GM19043 (cell line): ENCODE measurements at regions not wholly inside any gene's neighbourhood (a gene's known extent, or its start where the extent isn't known, plus 50 kb on each side); places are given as distances from the start of the nearest gene placed in this dataset.

Source experiments
- ATAC-seq: cut with Tn5 transposase; IDR thresholded peaks from one replicate; pipeline ENCODE4 v1.9.1; 2021; ENCODE audit warnings: low read depth; ENCODE audit not compliant: unreplicated experiment

DNA sequence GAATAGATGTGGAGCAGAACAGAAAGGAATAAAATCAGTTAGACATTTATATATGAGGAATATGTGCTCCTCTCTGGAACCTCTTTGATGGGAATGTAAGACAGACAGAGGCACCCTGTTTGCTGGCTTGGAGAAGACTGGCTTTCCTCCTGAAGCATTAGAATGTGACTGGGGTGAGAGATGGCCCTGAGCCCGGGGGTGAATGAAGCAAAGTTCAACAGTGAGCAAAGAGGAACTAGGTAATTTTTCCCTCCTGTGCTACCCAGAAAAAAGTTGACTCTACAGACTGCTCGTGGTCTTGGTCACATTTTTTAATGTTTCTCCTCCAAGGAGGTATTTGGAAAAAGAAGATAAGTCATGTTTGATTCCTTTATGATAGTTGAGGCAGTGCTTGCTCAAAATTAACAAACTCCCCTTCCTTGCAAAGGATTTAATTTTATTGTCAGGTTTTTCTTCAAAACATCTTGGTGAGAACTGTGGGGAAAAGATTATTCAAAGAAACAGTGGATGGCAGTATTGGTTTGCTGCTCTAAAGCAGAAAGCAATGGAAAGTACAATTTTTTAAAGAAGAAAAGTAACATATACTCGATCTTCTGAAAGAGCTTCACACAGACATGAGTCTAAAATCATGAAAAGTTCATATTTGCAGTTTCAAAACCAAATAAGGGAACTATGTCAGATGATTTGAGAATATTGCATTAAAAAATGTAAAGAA, 370.4 kb upstream of the CDIN1 start:
- no peak for ATAC-seq

DNA sequence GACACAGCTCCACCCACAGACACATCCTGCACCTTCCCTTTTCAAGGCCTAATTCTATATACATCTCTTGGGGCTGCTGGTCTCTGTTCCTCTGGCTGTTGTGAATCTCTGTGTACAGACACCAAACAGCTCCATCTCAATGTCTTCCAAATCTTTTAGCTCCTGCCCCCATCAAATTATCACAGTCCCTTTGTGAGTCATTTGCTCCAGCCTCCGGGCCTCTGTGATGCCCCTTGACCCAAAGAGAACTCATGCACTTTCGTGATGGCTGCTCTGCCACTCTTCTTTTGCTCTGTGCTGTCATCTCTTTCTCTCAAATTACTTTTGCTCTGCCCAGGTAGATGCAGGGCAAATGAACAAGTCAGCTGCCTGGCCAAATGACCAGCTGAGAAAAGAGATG, 369.0 kb upstream of the CDIN1 start:
- no peak for ATAC-seq

DNA sequence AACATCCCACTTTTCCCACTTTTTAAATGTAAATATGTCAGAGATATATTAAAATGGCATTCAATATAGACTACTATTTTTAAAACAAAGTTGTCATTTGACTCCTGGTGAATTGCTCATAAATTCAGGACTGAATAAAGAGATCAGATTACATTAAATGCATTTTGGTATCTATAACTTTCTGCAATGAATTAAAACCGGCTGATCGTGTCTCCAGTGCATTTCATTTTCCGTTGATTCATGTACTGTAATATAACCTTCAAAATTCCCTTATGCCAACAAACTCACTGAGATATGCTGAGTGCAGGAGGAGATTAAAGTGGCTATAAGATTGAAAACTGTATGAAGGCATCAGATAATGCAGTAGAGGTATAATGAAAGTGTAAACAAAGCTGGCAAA, 361.1 kb upstream of the CDIN1 start:
- ATAC-seq, result no peak

DNA sequence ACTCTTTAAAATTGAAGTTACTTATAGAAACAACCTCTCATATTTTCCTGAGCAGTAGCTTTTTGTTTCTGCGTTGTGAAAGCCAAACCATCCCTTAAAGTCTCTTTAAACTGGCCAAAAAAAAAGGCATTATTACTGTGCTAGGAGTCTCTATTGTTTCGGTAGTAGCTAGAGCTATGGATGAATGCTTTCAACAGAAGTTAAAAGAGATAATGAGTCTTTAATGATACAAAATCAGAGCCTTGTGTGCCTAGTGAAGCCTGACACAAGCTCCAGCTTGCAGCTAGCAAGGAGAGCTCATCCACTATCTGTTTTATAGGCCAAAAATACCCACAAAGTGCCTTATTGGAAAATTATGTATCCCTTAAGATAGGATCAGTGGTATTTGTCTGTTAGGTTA, 360.4 kb upstream of the CDIN1 start:
- ATAC-seq, result no peak

DNA sequence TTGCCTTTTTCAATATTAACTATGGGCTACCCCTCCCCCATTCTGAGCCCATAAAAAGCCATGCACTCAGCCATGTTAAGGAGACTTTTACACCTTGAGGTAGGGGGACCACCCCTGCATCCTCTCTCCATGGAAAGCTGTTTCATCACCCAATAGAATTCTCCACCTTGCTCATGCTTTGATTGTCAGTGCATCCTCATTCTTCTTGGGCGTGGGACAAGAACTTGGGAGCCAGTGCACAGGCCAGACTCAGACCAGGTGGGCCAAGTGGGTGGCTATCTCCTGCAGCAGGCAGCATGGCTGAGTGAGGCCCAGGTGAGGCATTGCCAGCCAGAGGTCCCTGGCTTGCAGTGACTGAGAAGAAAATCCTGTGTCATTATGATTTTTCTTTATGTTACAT, 357.4 kb upstream of the CDIN1 start:
- ATAC-seq, result no peak

DNA sequence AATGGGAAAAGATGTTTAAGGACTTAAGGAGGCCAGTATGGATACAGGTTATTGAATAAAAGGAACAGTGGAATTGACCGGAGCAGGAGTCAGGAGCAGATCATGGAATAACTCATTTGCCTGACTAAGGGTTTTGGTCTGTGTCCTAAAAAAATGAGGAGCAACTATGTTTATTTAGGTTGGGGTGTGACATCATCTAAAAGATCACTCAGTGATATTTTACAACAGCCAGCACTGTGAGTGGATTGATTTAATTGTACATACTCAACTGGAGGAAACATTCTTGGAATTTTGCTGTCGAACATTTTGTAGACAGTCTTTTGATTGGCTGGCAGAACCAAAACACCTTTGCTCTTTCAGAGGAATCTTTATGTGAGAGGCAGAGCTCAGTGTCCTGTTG, 348.6 kb upstream of the CDIN1 start:
- no peak for ATAC-seq

DNA sequence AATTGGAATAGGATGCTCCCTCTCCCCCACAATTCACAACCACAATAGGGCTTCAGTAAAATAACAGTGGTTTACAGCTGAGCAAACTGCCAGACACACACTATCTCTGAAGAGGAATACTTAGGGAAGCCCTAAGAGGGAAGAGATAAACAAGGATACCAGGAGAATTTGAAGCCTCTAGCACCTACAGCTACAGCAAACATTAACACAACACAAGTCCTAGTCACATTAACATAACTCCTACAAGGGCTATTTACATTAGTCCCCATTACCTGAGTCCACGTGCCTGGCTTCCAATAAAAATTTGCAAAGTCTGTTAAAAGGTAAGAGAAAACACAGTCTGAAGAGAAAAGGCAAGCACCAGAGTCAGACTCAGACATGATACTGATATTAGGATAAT, 346.9 kb upstream of the CDIN1 start:
- ATAC-seq, result no peak

DNA sequence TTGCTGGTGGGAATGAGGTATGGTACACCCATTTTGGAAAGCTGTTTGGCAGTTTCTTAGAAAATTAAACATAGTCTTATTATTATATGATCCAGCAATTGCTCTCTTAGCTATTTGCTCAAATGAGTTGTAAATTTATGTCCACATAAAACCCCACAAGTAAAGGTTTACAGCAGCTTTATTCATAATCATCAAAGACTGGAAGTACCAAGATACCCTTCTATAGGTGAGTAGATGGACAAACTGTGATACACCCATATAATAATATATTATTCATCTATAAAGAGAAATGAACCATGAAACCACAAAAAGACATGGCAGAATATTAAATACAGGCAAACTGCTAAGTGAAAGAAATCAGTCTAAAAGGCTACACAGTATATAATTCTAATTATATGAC, 344.7 kb upstream of the CDIN1 start:
- ATAC-seq, result no peak

DNA sequence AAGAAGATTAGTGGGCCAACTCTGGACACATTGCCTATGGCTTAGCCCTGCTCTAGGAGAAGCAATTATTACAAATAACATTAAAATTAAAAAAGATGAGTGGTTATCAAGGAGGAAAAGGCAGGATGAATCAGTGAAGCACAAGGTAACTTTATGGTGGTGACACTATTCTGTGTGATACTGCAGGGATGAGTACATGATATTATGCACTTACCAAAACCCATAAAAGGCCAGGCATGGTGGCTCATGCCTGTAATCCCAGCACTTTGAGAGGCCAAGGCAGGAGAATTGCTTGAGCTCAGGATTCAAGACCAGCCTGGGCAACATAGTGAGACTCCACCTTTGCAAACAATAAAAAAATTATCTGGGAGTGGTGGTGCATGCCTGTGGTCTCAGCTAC, 344.3 kb upstream of the CDIN1 start:
- ATAC-seq, result no peak

DNA sequence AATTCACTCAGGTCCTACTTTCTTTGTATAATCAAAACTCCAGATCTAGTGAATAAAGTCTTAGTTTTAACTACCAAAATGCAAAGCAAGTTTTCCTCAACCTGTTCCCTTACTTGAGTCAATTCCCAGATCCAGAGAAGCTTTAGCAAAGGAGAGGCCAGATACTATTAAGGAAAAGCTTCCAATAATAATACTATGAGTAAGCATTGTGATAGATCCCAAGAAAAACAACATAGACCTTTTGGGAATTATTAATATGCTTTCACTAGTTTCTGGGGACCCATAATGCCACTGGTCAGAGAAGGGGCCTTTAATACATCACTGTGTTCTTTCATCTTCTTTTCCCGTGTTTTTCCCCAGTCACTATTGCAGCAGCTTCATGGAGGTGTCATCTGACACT, 339.9 kb upstream of the CDIN1 start:
- ATAC-seq, result no peak

DNA sequence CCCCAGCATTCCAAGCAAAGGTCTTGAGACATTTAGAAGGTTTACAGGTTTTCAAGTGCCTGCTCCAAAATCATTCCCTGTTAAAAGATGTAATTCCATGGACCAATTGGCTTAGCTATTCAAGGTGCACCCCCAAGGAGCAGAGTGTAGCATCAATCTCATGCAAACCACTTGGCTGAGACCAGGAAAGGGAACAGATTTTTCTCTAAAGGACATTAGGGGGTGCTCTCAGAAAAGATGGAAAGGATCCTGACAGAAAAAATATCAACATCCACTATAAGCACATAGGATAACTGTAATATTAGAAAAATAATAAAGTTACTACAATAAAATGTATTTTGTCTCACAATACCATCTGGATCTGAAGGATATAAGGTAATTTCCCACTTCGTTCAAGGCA, 328.0 kb upstream of the CDIN1 start:
- no peak for ATAC-seq

DNA sequence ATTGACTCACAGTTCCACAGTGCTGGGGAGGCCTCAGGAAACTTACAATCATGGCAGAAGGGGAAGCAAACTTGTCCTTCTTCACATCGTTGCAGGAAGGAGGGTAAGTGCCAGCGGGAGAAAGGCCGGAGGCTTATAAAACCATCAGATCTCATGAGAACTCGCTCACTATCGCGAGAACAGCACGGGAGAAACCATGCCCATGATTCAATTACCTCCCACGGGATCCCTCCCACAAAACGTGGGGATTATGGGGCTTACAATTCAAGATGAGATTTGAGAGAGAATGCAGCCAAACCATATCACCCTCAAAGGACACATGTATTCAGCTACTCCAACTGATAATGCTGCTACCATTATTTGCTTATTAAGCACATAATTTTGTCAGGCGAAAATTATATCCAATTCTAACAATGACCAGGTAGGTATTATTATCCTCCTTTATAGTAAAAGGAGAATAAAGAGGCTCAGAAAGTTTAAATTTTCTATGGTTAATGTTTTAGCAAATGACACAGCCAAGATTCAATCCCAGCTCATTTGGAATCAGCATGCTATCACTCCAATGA, 327.2 kb upstream of the CDIN1 start:
- ATAC-seq, result no peak

DNA sequence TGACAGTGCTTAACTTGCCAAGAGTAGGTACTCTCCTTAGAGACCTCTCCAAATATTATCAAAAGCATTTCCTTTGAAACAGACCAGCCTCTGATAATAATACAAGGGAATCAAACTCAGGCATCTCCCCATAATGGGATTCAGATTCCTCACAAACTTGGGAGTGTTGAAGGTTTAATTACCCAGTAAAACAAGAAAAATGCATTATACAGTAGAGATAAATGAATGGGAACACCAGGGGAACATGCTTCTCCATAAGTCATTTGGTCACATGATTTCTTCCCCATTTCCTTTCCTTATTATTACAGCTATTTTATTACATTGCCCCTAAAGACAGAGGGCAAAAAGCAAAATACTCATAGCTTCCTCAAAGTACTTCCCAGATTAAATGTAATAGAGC, 325.0 kb upstream of the CDIN1 start:
- ATAC-seq, result no peak

DNA sequence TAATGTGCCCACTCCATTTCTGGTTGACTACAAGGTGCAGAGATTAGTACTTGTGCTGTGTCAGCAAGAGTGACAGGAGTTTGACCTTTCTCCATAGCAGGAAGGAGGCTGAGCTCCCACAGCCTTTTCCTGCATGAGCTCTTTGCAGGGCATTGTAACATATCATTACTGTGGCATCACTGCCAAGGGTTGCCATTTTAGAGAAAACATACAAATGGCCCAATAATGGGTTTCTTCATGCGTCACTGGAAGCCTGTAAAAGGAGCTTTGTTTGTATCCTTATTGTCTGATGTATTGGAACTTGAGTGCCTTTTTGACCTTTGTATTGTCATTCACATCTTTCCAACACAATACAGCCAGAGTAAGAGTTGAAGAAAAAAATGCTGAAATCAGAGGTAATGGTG, 323.0 kb upstream of the CDIN1 start:
- ATAC-seq, result no peak

DNA sequence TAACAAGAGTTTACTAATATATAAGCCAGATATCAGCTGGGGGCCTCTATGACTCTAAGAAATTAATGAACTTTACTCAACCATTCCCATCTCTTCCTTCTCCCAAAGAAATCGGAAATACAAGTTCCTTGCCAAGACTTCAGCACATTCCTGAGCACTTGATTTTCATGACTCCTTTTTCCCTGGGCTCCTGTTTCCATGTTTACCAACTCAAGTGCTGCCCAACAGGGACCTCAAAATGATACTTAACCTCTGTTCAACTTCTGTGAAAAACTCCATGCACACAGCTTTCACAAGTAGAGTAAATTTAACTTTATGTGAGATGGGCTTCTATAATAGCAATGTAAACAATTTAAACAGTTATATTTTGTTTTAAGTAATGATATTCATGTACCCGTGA, 315.8 kb upstream of the CDIN1 start:
- ATAC-seq, result no peak

DNA sequence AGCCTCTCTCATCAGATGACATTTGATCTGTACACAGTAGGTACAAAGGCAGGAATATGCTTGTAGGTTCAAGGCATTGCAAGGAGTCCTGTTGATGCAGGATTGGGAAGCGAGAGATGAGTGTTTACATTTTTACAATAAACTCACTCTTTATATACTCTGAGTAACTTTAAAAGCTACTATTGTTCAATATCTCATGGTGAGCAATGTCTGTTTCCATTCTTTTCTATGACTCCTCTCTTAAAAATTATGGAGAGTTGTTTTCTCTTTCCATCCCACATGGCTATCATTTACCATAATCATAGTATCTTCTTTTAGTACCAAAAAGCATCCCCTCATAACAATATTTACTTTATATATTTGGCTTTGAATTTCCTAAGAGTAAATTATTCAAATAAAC, 314.0 kb upstream of the CDIN1 start:
- no peak for ATAC-seq

DNA sequence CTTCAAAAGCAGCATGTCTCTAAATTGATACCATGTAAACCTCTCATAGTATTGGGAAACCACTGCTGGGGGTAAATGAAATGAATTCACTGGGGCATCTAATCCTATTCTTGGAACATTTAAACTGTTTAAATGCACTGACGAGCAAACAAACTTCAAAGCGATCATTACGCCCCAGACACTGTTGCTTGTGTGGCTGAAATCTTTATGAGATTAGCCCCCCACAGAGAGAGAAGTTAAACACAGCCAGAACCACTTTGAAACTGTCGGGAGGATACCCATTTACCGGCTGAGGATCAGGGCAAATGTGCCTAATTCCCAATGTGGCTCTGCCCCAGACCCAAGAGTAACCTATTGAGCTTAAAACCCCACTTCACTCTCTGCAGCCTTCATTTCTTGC, 308.4 kb upstream of the CDIN1 start:
- no peak for ATAC-seq

DNA sequence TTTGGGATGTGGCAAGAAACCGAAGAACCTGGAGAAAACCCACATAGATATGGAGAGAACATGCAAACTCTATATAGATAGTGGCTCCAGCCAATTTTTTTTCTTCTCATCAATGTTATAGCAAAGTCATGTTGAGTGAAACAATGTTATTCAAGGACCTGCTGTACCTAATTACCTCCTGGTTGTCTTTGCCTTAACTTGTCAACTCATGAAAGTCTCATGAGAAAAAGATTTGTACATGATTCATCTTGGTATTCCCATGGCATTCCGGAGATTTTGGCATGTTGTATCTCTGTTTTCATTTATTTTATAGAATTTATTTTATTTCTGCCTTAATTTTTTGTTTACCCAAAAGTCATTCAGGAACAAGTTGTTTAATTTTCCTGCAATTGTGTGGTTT, 303.8 kb upstream of the CDIN1 start:
- no peak for ATAC-seq

DNA sequence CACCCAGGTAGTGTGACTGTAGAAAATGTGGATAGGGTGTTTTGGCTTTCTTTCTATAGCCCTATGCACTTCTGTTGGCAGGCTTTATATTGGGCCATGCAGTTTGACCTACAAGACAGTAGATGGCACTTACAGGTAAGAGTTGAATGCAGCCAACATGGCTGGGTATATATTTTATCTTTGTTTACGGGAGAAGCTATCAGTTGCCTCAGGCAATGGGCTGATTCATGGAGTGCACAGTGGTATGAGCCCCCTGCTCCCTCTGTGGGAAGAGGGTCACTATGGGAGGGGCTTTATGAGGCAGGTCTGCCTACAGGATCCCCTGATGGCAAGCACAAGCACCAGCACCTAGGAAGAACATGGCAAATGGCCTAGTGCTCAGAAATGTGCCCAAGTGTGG, 301.2 kb upstream of the CDIN1 start:
- ATAC-seq, result no peak

DNA sequence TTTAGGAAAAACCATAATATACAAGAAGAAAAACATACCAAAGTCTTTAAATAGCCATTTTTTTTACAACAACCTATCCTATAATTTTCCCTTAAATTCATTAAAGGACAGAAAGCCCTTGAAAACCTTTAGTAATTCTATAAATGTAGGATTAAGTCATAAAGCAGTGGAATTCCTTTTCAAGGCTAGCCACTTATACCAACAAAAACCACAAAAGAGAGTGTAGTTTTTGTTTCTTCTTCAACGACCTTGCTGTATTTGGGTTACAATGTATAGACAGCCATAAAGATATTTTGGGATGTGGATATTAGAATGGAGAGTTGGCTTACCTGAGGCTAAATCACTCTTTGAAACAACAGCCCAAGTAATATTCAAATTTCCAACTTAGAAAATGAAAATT, 296.6 kb upstream of the CDIN1 start:
- no peak for ATAC-seq

DNA sequence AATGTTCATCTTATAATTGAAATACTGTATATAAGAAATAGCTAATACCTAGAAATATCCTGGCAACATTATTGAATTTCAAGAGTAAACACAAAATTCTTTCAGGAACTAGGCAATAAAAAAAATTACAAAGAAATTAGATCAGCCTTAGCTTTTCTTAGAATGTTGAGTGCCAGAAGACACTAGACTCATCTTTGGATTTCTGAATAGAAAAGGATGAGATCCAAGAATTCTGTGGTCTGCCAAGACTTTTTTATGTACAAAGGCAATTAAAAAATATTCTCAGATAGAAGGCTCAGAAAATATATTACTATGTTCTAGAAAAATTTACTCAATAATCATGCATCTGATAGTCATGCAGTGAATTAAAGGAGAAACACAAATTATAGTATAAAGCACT, 294.5 kb upstream of the CDIN1 start:
- no peak for ATAC-seq

DNA sequence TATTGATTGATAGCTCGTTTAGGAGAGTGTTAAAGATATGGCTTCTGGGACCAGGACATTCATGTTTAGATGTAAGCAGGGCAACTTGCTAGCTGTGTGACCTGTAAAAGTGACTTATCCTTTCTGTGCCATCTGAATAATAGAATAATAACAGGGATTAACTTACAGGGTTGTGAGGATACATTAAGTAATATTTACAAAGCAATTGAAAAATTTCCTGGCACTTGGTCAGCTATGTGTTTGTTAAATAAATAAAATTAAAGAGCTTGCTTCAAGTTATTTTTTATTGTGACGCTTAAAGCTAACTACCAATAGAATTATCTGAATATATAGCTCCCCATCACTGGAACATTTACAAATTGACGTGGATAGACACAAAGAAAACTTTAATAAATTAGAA, 287.9 kb upstream of the CDIN1 start:
- ATAC-seq, result no peak

DNA sequence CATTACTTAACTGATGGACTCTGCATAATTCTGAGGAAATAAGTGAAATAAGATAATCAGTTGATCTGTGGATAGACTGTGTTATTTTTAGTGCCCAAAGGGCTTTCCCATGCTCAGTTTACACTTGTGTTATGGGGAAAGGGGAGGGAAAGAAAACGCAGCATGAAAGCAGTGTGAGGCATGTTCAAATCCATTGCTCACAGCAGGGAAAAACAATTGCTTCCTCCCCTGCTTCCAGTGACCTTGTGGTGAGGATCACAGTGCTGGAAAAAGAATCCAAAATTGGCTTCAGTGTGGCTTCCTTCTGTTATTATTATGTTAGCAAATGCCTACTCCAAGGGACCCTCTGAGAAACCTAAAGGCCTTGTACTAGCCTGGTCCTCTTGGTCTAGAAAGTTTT, 285.1 kb upstream of the CDIN1 start:
- no peak for ATAC-seq
